GM18868 (cell line): ENCODE measurements at regions not wholly inside any gene's neighbourhood (a gene's known extent, or its start where the extent isn't known, plus 50 kb on each side); places are given as distances from the start of the nearest gene placed in this dataset.

Experiments used
- ATAC-seq: cut with Tn5 transposase; IDR thresholded peaks from one replicate; pipeline ENCODE4 v1.9.1; 2021; ENCODE audit warnings: mild to moderate bottlenecking, moderate library complexity; ENCODE audit not compliant: unreplicated experiment

DNA sequence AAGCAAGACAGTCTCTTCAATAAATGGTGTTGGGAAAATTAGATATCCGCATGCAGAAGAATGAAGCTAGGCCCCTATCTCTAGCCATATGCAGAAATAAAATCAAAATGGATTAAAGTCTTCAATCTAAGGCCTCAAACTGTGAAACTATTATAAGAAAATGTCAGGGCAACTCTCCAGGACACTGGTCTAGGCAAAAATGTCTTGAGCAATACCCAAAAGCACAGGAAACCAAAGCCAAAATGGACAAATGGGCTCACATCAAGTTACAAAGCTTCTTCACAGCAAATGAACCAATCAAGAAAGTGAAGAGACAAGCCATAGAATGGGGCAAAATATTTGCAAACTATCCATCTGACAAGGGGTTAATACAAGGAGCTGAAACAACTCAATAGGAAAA lies 338.8 kb downstream of the NNT start:
- ATAC-seq = no peak

DNA sequence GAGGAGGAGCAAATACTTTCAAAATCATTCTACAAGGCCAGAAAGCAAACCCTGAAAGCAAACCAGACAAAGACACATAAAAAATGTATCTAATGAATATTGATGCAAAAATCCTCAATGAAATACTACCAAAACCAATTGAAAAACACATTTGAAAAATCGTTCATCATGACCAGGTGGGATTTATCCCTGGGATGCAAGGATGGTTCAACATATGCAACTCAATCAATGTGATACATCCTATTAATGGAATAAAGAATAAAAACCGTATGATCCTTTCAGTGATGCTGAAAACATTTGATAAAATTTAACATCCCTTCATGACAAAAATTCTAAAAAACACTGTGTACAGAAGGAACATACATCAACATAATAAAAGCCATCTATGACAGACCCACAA lies 337.6 kb downstream of the NNT start:
- ATAC-seq = no peak

DNA sequence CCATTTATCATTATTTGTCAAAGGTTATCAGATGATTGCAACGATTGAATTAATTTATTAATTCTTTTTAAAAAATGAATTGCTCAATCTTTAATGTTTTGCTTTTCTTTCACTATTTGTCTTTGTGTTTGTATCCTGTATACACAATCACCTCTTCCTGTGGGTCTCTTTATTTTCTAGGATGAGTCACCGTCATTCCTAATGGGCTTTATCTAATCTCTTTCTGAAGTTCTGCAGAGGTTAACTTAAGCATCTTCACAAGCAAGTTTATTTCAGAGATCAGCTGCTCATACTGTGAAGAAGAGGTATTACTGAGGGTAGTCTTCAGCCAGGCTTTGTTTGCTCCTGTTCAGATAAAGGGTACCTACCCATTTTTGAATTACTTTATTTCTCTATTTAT lies 323.9 kb downstream of the NNT start:
- no peak for ATAC-seq

DNA sequence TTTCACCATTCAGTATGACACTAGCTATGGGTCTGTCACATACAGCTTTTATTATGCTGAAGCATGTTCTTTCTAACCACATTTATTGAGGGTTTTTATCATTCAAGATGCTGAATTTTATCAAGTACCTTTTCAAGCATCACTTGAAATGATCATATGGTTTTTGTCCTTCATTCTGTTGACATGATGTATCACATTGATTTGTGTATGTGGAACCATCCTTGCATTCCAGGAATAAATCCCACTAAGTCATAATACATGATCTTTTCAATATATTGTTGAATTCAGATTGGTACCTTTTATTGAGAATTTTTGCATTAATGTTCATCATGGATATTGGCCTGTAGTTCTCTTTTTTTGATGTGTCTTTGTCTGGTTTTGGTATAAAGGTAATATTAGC lies 317.4 kb downstream of the NNT start:
- ATAC-seq = no peak

DNA sequence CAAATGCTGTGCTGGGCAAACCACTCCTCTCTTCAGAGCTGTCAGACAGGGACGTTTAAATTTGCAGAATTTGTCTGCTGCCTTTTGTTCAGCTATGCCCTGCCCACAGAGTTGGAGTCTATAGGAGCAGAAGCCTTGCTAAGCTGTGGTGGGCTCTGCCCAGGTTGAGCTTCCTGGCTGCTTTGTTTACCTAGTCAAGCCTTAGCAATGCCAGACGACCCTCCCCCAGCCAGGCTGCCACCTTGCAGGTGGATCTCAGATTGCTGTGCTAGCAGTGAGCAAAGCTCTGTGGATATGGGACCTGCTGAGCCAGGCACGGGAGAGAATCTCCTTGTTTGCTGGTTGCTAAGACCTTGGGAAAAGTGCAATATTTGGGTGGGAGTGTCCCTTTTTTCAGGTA lies 314.9 kb downstream of the NNT start:
- ATAC-seq = no peak

DNA sequence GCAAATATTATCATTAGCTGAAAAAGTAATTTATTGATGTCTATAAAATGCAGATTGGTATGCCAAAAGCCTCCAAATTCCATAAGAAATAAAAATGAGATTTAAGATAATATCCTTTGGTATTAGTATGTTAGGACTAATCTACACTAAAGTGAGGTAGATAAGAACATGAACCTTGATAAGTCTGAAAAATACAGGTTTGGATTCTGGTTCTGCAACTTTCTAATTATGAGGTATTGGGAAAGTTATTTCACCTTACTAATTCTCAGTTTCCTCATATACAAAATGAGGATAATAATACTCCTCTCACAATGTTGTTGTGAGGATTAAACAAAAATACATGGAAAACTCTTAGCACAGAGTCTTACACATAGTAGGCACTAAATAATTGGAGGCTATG lies 300.1 kb downstream of the NNT start:
- no peak for ATAC-seq

DNA sequence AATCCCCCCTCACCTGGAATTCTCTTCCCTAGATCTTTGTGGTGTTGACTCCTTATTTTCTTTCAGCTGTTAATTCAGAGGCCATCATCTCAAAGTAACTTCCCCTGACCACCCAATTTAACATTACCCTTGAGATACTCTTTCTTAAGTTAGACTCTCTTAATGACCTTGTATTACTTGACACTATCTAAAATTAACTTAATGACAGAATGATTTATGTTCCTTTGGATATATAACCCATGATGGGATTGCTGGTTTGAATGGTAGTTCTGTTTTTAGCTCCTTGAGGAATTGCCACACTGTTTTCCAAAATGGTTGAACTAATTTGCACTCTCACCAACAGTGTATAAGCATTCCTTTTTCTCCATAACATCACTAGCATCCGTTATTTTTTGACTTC lies 298.0 kb downstream of the NNT start:
- ATAC-seq = no peak

DNA sequence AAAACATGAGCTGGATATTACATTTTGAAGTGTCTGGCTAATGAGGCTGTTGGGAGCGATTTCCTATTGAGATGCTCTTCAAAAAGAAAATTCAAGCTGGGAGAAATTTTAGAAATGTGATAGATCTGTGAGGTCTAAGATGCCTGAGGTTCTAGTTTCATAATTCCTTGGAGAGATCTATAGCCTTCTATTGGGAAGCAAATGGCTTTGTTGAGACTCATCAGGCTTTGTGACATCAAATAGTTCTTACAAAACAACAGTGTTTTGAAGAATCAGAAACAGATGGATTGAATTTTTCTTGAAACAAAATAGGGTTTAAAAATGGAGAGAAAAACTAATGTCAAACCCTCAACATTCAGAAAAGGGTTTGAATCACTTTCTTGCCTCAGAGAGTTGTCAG lies 292.9 kb downstream of the NNT start:
- no peak for ATAC-seq

DNA sequence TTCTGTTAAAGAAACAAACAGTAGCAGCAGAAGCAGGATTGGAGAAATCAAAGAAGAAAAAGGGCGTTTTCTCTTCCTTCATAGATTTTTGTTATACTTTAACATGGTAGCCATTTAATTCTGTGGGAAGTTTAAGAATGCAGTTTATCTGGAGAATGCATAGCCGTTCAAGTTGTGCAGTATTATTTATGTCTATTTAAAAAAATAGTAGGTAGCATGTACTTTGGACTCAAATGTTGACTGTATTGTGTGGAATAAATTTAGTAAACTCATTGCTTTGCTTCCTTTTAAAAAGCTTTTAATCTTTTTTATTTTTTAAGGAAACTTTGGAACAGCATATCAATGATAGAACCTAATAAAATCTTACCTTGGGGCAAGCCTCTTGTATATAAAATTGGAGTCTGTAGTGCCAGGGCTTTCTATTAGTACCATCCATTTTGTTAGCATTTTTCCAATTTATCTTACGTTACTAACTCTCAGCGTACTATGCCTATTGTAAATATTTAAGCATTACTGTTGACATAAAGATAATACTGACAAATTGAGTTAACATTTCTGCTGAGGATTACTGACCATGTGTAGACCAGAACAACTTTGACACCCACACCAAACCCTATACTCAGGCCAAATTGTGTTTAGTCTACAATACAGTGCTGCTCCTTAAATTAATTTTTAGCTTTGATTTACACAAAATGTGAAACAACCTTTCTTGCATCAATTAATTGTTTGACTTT lies 291.1 kb downstream of the NNT start:
- ATAC-seq = no peak

DNA sequence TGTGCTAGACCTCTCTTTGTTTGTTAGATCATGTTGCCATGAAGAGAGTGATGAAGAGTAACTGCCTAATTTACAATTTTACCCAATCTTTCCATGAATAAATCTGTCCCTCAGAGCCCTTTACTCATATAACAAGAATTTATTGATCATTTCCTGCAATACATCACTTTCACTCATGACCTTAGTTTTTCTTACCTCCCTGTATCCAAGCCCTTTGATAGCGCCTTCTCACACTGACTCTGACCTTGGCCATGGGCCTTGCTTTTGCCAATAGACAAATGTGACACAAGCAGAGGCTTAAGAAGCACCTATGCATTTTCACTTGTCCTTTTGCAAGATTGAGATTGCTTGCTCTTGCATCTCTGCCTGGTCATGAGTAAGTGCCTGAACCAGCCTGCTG lies 288.1 kb downstream of the NNT start:
- ATAC-seq = no peak

DNA sequence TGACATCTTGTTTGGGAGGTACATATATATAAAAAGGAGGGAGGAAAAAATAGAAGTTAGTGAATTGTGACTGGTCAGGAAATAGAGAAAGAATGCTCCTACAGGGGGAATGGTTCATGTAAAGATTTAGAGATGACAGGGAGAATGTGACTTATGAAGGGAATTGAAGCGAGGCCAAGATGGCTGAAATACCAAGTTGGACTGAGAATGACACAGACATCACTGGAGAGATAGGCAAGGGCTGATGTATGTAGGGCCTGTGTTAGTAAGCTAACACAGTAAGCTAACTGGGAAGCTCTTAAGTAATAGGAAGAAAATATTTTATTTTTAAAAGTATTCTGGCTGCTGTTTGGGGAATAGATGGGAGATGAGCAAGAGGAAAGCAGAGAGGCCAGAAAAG lies 286.3 kb downstream of the NNT start:
- ATAC-seq = no peak

DNA sequence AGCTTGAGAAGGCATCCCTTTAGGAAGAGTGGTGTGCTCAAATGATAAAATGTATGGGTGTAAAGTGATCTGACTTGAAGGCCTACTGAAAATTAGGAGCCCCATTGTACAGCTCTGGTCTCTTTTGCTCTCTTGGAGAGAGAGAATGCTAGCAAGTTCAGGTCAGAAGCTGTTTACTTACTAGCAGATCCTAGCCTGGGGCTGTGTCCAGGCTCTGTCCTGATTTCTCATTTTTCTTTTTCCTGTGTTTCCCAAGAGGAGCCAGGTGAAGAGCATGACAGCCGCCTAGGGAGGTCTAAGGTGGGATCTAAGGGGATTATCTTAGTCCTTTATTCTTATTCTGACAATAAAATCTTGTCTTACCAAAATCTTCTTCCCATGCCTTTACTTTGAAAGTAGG lies 272.8 kb downstream of the NNT start:
- no peak for ATAC-seq

DNA sequence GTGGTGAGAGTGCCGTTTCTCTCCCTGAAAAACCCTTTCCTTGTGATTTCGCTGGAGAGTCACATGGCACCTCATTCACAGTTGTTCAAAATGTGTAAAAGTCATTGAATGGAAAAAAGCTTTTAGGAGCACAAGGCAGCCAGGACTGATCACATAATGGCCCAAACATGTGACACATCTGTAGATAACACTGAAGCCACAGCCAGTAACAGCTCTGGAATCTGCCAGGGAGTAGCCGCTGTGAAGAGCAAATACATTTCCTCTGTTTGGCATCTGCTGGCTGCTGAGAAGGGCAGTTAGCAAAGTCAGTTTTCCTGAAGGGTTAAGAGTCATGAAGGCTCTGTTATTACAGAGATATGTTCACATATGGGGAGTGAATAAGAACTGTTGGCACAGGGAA lies 271.8 kb downstream of the NNT start:
- ATAC-seq = no peak

DNA sequence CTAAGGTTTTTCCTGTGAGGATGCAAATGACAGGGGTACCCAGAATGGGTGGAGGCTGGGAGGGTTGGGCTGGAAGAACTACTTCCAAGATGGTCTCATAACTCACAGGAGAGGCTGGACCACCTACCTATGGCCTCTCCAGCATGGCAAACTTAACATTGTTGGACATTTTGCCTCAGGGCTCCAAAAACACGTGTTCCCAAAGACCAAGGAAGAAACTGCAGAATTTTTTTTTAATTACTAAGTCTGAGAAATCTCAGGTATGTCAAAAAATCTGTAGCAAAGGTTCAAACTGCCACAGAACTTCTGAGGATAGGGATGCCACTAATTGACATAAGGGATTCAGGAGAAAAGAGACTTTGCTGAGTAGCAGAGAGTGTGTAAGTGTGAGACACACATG lies 270.8 kb downstream of the NNT start:
- no peak for ATAC-seq

DNA sequence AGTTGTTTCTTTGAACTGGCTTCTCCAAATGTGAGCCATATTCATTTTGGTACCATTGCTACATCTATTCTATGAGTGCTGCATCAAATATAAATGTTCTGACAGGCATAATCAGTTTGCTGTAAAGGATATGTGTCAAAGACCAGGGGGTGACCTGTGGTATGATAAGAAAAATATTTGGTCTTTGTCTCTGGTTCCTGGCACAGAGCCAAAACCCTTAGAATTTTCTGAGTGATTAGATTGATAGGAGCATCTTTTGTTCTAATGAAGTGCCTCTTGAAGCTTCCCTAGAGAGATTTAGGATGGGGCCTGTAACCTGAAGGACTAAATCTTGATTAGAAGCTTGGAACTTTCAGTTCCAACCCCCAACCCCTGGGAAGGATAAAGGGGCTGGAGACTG lies 256.3 kb downstream of the NNT start:
- ATAC-seq = no peak

DNA sequence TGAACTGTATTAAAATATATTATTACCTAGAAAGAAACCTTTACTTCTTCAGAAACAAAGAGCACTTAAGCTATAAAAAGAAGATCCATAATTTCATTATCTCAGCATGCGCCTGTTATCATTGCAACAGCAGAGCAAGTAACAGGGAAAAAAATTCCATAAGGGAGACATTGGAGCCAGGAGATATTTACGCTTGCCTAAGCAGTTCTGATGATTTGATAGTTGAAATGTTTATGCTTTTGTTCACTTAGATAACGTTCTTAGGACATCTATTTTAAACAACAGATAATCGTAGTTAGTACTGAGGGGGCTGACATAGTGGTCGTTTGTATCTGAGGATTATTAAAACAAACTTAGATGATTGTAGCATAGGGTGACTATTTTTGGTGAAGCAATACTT lies 252.5 kb downstream of the NNT start:
- ATAC-seq = no peak

DNA sequence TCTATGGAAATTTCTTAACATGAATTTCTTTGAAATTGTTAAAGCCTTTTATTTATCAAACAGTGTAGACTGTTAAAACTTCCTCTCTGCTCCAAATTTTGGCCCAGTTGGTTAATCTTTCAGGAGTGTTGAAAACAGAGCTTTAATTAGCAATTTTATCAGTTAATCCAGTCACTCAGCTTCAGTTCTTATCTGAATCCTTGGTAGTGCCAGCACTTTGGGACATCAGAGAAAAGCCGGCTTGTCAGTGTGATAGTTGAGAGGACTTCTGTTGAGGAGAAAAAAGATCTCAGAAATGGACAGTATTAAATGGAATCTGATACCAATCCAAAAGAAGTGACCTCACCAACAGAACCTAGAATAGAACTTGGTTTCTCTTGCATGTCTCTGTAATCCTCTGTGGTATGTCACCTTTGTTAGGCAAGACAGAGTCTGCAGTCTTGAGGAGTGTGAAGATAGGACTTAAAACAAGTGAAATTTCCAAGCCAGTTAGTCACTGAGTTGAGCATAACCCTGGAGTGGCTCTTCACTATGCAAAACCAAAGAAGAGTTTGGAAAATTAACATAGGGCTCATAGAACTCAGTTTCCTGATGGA lies 251.8 kb downstream of the NNT start:
- no peak for ATAC-seq

DNA sequence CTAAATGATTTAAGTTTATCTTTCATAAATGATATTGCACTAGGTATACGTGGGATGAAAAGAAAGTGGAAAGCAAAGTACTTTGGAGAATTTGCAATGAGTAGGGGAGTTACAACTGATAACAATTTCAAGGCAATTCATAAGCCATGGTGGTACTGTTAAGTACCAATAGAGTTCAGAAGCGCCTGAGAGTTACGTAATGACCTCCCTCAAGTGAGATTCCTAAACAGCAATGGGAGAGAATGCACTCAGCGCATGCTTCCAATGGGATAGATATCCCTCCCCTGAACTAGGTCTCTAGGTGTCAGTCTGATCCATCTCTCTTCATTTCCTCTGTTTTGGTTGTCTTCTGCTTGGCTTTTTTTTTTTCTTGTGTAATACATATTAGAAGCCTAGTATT lies 249.3 kb downstream of the NNT start:
- ATAC-seq = no peak

DNA sequence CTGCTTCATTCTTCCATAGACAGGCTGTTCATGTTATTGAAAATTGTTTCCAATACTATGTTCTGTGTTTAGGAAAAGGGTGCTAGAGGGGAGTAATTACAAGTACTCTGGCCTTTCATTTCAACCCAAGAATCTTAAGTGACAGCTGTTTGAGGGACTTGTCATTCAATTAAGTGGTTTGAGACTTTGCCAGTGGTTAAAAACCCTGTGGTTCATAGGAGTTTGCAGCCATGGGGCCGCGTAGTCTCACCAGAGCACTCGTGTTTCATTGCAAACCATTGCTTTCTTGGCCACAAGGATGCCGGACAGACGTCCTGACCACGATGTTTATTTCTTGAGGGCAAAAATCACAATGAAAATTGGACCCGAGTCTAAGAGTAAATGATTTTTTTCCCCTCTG lies 248.8 kb downstream of the NNT start:
- no peak for ATAC-seq

DNA sequence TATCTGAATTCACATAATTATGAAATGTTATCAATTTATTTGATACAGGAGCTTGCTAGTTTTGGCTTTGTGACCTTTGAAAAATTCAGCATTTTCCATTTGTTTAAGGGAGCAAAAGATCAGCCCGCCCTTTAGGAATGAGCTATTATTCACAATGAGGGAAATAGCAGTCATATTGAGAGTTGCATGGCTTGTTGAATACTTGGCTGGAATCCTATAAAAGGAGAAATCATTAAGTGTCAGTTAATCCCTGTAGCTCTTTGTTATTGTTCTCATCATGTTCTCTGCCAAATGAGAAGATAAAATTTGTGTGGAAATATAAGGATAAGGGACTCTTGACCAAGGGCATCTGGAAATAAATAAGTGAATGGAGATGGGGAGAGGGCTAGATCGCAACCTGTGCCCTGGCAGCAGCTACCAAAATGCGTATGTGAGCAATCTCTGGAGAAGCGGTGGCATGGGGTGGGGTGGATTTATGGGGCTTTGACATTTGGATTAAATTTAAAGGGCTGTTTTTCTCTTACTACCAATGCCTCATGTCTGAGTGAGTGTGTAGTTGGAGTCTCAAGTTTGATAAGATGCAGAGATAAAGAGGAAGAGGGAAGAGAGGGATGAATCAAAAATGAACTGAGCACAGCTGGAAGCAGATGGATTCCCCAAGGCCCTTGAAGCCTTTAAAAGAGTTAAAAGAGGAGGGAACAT lies 237.6 kb downstream of the NNT start:
- no peak for ATAC-seq

DNA sequence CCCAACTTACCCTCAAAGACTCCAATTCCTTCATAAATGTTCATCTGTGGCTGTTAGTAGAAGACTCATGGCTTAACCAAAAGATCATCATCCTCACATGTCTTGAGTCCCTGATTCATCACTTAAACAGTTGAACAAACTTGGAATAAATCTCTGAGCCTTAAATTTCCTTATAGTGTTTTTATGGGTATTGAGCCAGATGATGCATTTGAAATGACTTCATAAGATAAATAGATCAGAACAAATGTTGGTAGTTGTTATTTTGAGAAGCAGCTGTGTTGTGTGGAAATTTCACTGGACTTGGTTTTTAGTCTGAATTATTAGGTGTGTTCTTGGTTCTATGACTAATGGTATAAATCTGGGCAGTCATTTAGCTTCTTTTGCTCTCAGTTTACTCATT lies 236.2 kb downstream of the NNT start:
- ATAC-seq = no peak

DNA sequence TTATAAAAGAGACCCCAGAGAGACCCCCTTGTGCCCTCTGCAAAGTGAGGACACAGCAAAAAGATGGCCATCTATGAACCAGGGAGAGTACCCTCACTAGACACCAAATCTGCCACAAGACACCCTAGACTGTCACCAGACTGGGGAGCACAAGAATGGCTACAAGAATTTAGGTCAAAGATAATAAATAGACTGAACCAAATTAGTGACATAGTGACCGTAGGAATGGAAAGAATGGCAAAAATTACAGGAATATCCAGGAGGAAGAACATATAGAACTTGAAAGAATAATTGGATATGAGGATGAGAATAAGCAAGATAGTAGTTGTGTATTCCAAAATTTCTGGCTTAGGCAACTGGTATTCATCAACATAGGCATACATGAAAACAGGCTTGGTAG lies 235.0 kb downstream of the NNT start:
- ATAC-seq = no peak

DNA sequence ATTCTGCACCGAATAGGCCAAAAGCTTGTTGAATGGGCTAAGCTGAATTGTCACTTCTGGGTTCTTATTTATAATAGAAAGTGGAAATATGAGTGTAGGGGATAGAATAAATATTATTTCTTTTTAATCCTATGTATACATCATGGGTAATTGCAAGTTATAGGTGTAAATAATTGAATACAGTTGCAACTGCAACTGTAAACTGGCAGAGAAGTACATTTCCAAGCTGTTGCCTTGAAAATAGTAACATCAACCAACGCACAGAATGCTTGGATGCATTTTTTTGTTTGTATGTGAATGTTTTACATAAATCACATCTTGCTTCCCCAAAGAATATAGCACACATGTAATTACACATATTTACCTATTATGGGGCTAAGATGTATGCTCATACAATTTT lies 234.1 kb downstream of the NNT start:
- ATAC-seq = no peak
